ENCODE measurements at regions not wholly inside any gene's neighbourhood (a gene's known extent, or its start where the extent isn't known, plus 50 kb on each side); places are given as distances from the start of the nearest gene placed in this dataset.

DNA sequence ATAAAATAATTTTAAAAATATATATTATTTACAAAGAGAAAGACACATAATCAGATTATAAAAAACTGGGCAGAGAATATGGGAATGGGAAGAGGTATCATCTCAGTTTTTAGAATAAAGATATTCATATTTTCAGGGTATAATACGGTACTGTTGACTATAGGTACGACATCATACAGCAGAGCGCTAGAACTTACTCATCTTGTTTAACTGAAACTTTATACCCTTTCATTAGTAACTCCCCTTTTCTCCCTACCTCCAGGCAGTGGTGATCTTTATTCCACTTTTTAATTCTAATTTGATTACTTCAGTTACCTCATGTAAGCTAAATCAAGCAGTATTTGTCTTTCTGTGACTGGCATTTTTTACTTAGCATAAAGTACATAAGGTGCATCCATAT lies 742.1 kb downstream of the MTRR start:
- TF ChIP-seq, protein P1, sequence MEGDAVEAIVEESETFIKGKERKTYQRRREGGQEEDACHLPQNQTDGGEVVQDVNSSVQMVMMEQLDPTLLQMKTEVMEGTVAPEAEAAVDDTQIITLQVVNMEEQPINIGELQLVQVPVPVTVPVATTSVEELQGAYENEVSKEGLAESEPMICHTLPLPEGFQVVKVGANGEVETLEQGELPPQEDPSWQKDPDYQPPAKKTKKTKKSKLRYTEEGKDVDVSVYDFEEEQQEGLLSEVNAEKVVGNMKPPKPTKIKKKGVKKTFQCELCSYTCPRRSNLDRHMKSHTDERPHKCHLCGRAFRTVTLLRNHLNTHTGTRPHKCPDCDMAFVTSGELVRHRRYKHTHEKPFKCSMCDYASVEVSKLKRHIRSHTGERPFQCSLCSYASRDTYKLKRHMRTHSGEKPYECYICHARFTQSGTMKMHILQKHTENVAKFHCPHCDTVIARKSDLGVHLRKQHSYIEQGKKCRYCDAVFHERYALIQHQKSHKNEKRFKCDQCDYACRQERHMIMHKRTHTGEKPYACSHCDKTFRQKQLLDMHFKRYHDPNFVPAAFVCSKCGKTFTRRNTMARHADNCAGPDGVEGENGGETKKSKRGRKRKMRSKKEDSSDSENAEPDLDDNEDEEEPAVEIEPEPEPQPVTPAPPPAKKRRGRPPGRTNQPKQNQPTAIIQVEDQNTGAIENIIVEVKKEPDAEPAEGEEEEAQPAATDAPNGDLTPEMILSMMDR (IDR thresholded peaks at IDR 0.05) = no peak
- TF ChIP-seq EZH2 (IDR thresholded peaks at IDR 0.05) = no peak
- no peak for TF ChIP-seq EZH2phosphoT487 (IDR thresholded peaks at IDR 0.05)
